ENCODE measurements at regions not wholly inside any gene's neighbourhood (a gene's known extent, or its start where the extent isn't known, plus 50 kb on each side); places are given as distances from the start of the nearest gene placed in this dataset.

GRCh38 chr20:52473186-52473585, 281.6 kb upstream of the ZFP64 start:
- CTCF ChIA-PET: no interaction called here

GRCh38 chr20:52470561-52470960, 279.0 kb upstream of the ZFP64 start:
- POLR2A ChIA-PET (ENCODE audit: low non-redundant PET): no interaction called here
- DNase-seq (ENCODE audit: low spot score): no peak
- CTCF ChIA-PET: interaction anchor here (0.6 kb wide), 1 partner anchor 21 kb away, joined by 5 read pairs; no protein-coding TSS in a partner anchor
- no peak overlapping the region for H3K27ac ChIP-seq
- TF ChIP-seq CTCF (conservative IDR thresholded peaks at IDR 0.05; ENCODE audit: low read depth): no peak

More at GRCh38 chr20:52473186-52473585, 281.6 kb upstream of the ZFP64 start:
- no peak overlapping the region for H3K27ac ChIP-seq
- DNase-seq (ENCODE audit: low spot score): no peak
- POLR2A ChIA-PET (ENCODE audit: low non-redundant PET): no interaction called here
- TF ChIP-seq CTCF (conservative IDR thresholded peaks at IDR 0.05; ENCODE audit: low read depth): no peak

- CTCF ChIA-PET: no interaction called here
- H3K27ac ChIP-seq: no peak overlapping the region
- TF ChIP-seq CTCF (conservative IDR thresholded peaks at IDR 0.05; ENCODE audit: low read depth): no peak
- POLR2A ChIA-PET (ENCODE audit: low non-redundant PET): no interaction called here
- no peak for DNase-seq (ENCODE audit: low spot score)
Measured at GRCh38 chr20:52469128-52469527, 277.5 kb upstream of the ZFP64 start.

GRCh38 chr20:52465991-52466390, 274.4 kb upstream of the ZFP64 start:
- CTCF ChIA-PET: interaction anchor here (0.6 kb wide), 2 partner anchors 245 to 826 kb away, joined by 3 to 4 read pairs; no protein-coding TSS in a partner anchor
- POLR2A ChIA-PET (ENCODE audit: low non-redundant PET): no interaction called here
- no peak overlapping the region for H3K27ac ChIP-seq
- TF ChIP-seq CTCF (conservative IDR thresholded peaks at IDR 0.05; ENCODE audit: low read depth): no peak
- DNase-seq (ENCODE audit: low spot score): no peak

- ChIA-PET POLR2A (ENCODE audit: low non-redundant PET) (no interaction called here), CTCF (no interaction called here)
- DNase-seq (ENCODE audit: low spot score): no peak
- H3K27ac ChIP-seq: no peak overlapping the region
- no peak for TF ChIP-seq CTCF (conservative IDR thresholded peaks at IDR 0.05; ENCODE audit: low read depth)
Measured at GRCh38 chr20:52461582-52461981, 270.0 kb upstream of the ZFP64 start.

GRCh38 chr20:52459150-52459549, 267.6 kb upstream of the ZFP64 start:
- H3K27ac ChIP-seq: no peak overlapping the region

More at GRCh38 chr20:52459150-52459549, 267.6 kb upstream of the ZFP64 start:
- DNase-seq (ENCODE audit: low spot score): no peak
- POLR2A ChIA-PET (ENCODE audit: low non-redundant PET): no interaction called here
- TF ChIP-seq CTCF (conservative IDR thresholded peaks at IDR 0.05; ENCODE audit: low read depth): no peak
- CTCF ChIA-PET: interaction anchor here (0.7 kb wide), 1 partner anchor 1457 kb away, joined by 5 read pairs; no protein-coding TSS in a partner anchor

All from RWPE1 (cell line).